GM23338 (cell line): ENCODE measurements at regions not wholly inside any gene's neighbourhood (a gene's known extent, or its start where the extent isn't known, plus 50 kb on each side); places are given as distances from the start of the nearest gene placed in this dataset.

ENCODE experiments used
- ATAC-seq: fragments of 200-7000 bp; cut with Tn5 transposase; 3 replicates; pipeline ENCODE4 v1.9.1; 2020
- DNase-seq: peaks from one replicate; pipeline ENCODE4 v3.0.0-alpha.2; 2015; ENCODE audit warnings: low spot score
- H2AFZ ChIP-seq: fragments of 200-600 bp; sonication (generic); 2 replicates; pipeline ENCODE4 v1.8.0; 2016; ENCODE audit warnings: antibody characterized with exemption, mild to moderate bottlenecking, moderate library complexity
- H3F3A ChIP-seq: fragments of 200-600 bp; sonication (generic); replicated peaks from 2 replicates; pipeline ENCODE4 v1.8.0; 2017; ENCODE audit warnings: antibody characterized with exemption, mixed run types, low read depth
- H3K27ac ChIP-seq: fragments of 200-600 bp; sonication (generic); 2 replicates; pipeline ENCODE4 v1.6.1; 2016; ENCODE audit warnings: low read depth
- H3K27me3 ChIP-seq: fragments of 200-600 bp; sonication (generic); 2 replicates; pipeline ENCODE4 v1.8.0; 2016; ENCODE audit warnings: mild to moderate bottlenecking, mixed run types, moderate library complexity; ENCODE audit not compliant: insufficient read depth
- H3K36me3 ChIP-seq: fragments of 200-600 bp; sonication (generic); 2 replicates; pipeline ENCODE4 v1.8.0; 2016; ENCODE audit warnings: mild to moderate bottlenecking; ENCODE audit not compliant: insufficient read depth
- H3K4me1 ChIP-seq: fragments of 200-600 bp; sonication (generic); 2 replicates; pipeline ENCODE4 v1.8.0; 2016; ENCODE audit warnings: mild to moderate bottlenecking, moderate library complexity; ENCODE audit not compliant: insufficient read depth
- H3K4me2 ChIP-seq: fragments of 200-600 bp; sonication (generic); 2 replicates; pipeline ENCODE4 v1.7.1; 2017; ENCODE audit warnings: mixed run types
- H3K4me3 ChIP-seq: fragments of 200-600 bp; sonication (generic); 2 replicates; pipeline ENCODE4 v1.6.1; 2016; ENCODE audit warnings: mixed run types
- H3K79me2 ChIP-seq: fragments of 200-600 bp; sonication (generic); replicated peaks from 2 replicates; pipeline ENCODE4 v1.8.0; 2017; ENCODE audit warnings: mild to moderate bottlenecking; ENCODE audit not compliant: insufficient read depth
- H3K9me2 ChIP-seq: fragments of 200-600 bp; sonication (generic); 2 replicates; pipeline ENCODE4 v1.8.0; 2017; ENCODE audit not compliant: insufficient read depth
- H4K20me1 ChIP-seq: fragments of 200-600 bp; sonication (generic); replicated peaks from 2 replicates; pipeline ENCODE4 v1.8.0; 2017; ENCODE audit warnings: mild to moderate bottlenecking; ENCODE audit not compliant: insufficient read depth
- H3K27ac Mint-ChIP-seq: 2 replicates; pipeline ENCODE4 v1.8.0; 2020; ENCODE audit warnings: inconsistent platforms, mild to moderate bottlenecking, moderate library complexity, mixed read lengths
- H3K27me3 Mint-ChIP-seq: 3 replicates; pipeline ENCODE4 v1.8.0; 2022; ENCODE audit warnings: low read depth, mild to moderate bottlenecking, moderate library complexity, mixed read lengths, inconsistent platforms; ENCODE audit not compliant: insufficient read depth, poor library complexity
- H3K36me3 Mint-ChIP-seq: 3 replicates; pipeline ENCODE4 v1.8.0; 2021; ENCODE audit warnings: low read depth, mild to moderate bottlenecking, inconsistent platforms, moderate library complexity, mixed read lengths
- H3K4me1 Mint-ChIP-seq: 3 replicates; pipeline ENCODE4 v1.8.0; 2020; ENCODE audit warnings: mild to moderate bottlenecking, inconsistent platforms, mixed read lengths
- H3K4me3 Mint-ChIP-seq: 3 replicates; pipeline ENCODE4 v1.8.0; 2021; ENCODE audit warnings: moderate library complexity, mild to moderate bottlenecking, inconsistent platforms, mixed read lengths
- H3K9me3 Mint-ChIP-seq: 3 replicates; pipeline ENCODE4 v1.8.0; 2020; ENCODE audit warnings: moderate library complexity, mild to moderate bottlenecking, inconsistent platforms, mixed read lengths
- CREB1 ChIP-seq: fragments of 250-450 bp; sonication (Bioruptor Pico); IDR thresholded peaks from 2 replicates; pipeline ENCODE4 v1.5.0; 2020; ENCODE audit warnings: low read depth, mild to moderate bottlenecking, moderate library complexity
- ETS1 ChIP-seq: IDR thresholded peaks from 2 replicates; pipeline ENCODE4 v1.6.1; 2016; ENCODE audit warnings: antibody characterized with exemption
- STAT1 ChIP-seq: IDR thresholded peaks from one replicate; pipeline ENCODE4 v1.6.1; 2016; ENCODE audit warnings: antibody characterized with exemption; ENCODE audit not compliant: unreplicated experiment
- ZNF114 ChIP-seq: fragments of 250-450 bp; sonication (Bioruptor Pico); IDR thresholded peaks from 2 replicates; pipeline ENCODE4 v1.5.0; 2020; ENCODE audit warnings: mild to moderate bottlenecking, moderate library complexity
- ZNF331 ChIP-seq: fragments of 250-450 bp; sonication (Bioruptor Pico); IDR thresholded peaks from 2 replicates; pipeline ENCODE4 v1.5.0; 2020; ENCODE audit warnings: low read depth, mild to moderate bottlenecking, moderate library complexity
- ZNF462 ChIP-seq: fragments of 250-450 bp; sonication (Bioruptor Pico); IDR thresholded peaks from 2 replicates; pipeline ENCODE4 v1.5.0; 2020; ENCODE audit warnings: mild to moderate bottlenecking, moderate library complexity

GRCh38 chr12:87140262-87140661 is 884.1 kb upstream of the MGAT4C start:
- H3K36me3 ChIP-seq = no peaks in the 10 kb centered on the region
- H3F3A ChIP-seq = no peaks in the 10 kb centered on the region
- no peak overlapping the region for H3K4me2 ChIP-seq
- Mint-ChIP-seq H3K27me3 (no peaks in the 10 kb centered on the region), H3K27ac (no peak overlapping the region), H3K36me3 (peaks cover 4% of the 10 kb centered on the region; the same call in 2 of the 3 replicates), H3K4me3 (no peak overlapping the region), H3K4me1 (peaks cover 2% of the 10 kb centered on the region; the same call in 1 of the 3 replicates), H3K9me3 (no peaks in the 10 kb centered on the region; the same call in 2 of the 3 replicates)
- TF ChIP-seq ETS1 (no peak), ZNF462 (CRISPR knock-in tag) (no peak), ZNF331 (CRISPR knock-in tag) (no peak), ZNF114 (CRISPR knock-in tag) (no peak), CREB1 (CRISPR knock-in tag) (no peak)
- no peaks in the 10 kb centered on the region for H3K4me1 ChIP-seq
- no peak overlapping the region for H2AFZ ChIP-seq
- H3K27ac ChIP-seq = no peak overlapping the region
- no peaks in the 10 kb centered on the region for H3K27me3 ChIP-seq
- H3K79me2 ChIP-seq = no peaks in the 10 kb centered on the region
- DNase-seq = no peak
- no peak for ATAC-seq
- no peaks in the 10 kb centered on the region for H4K20me1 ChIP-seq
- no peak overlapping the region for H3K4me3 ChIP-seq
- H3K9me2 ChIP-seq = peaks cover 3% of the 10 kb centered on the region; the same call in 1 of the 2 replicates

GRCh38 chr12:87137220-87137619 is 881.0 kb upstream of the MGAT4C start:
- no peak for ATAC-seq
- Histone ChIP-seq H3K4me3 (no peak overlapping the region), H4K20me1 (no peaks in the 10 kb centered on the region), H3K4me1 (no peaks in the 10 kb centered on the region), H3K27ac (no peak overlapping the region), H2AFZ (no peak overlapping the region), H3F3A (no peaks in the 10 kb centered on the region), H3K27me3 (no peaks in the 10 kb centered on the region), H3K36me3 (no peaks in the 10 kb centered on the region), H3K9me2 (peaks cover 3% of the 10 kb centered on the region; the same call in 1 of the 2 replicates), H3K79me2 (no peaks in the 10 kb centered on the region), H3K4me2 (no peak overlapping the region)
- H3K36me3 Mint-ChIP-seq = peaks cover 4% of the 10 kb centered on the region; the same call in 2 of the 3 replicates
- H3K27me3 Mint-ChIP-seq = no peaks in the 10 kb centered on the region
- no peak for DNase-seq
- no peak overlapping the region for H3K27ac Mint-ChIP-seq
- H3K4me1 Mint-ChIP-seq = peaks cover 2% of the 10 kb centered on the region; the same call in 1 of the 3 replicates
- H3K9me3 Mint-ChIP-seq = no peaks in the 10 kb centered on the region; the same call in 2 of the 3 replicates
- no peak overlapping the region for H3K4me3 Mint-ChIP-seq
- TF ChIP-seq ZNF114 (CRISPR knock-in tag) = no peak
- no peak for TF ChIP-seq STAT1
- TF ChIP-seq ZNF331 (CRISPR knock-in tag) = no peak
